Neural progenitor cell (in vitro differentiated cells): ENCODE measurements at regions not wholly inside any gene's neighbourhood (a gene's known extent, or its start where the extent isn't known, plus 50 kb on each side); places are given as distances from the start of the nearest gene placed in this dataset.

Source experiments
- EZH2 ChIP-seq: fragments of 200-600 bp; sonication (generic); IDR thresholded peaks from 2 replicates; pipeline ENCODE4 v1.6.1; 2017; ENCODE audit warnings: antibody characterized with exemption, mild to moderate bottlenecking, moderate library complexity
- TF ChIP-seq, protein P1 (sequence below): fragments of 200-600 bp; sonication (generic); IDR thresholded peaks from 2 replicates; pipeline ENCODE4 v1.5.1; 2017; ENCODE audit warnings: antibody characterized with exemption, mild to moderate bottlenecking

DNA sequence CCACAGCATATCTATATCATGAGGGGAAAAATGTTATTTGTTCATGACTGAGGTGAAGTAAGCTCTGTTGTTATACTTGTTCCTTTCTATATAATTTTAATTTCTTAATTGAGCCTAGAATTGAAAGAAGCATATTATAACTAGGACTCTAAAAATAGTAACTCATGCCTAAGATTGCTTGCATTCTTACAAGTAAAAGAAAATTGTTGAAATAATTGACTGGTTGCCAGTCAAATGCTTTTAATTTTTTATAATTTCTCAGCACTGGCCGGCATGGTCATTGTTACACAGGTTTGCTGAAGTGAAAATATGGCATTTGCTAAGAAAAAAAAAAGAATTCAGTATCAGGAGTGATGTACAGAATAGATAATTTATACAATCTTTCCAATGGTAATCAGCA lies 104.8 kb downstream of the GASK1B start:
- TF ChIP-seq, protein P1, sequence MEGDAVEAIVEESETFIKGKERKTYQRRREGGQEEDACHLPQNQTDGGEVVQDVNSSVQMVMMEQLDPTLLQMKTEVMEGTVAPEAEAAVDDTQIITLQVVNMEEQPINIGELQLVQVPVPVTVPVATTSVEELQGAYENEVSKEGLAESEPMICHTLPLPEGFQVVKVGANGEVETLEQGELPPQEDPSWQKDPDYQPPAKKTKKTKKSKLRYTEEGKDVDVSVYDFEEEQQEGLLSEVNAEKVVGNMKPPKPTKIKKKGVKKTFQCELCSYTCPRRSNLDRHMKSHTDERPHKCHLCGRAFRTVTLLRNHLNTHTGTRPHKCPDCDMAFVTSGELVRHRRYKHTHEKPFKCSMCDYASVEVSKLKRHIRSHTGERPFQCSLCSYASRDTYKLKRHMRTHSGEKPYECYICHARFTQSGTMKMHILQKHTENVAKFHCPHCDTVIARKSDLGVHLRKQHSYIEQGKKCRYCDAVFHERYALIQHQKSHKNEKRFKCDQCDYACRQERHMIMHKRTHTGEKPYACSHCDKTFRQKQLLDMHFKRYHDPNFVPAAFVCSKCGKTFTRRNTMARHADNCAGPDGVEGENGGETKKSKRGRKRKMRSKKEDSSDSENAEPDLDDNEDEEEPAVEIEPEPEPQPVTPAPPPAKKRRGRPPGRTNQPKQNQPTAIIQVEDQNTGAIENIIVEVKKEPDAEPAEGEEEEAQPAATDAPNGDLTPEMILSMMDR: no peak
- no peak for TF ChIP-seq EZH2
